Activated naive CD4-positive, alpha-beta T cell treated with anti-CD3 and anti-CD28 coated beads, Interleukin-2, amount 50 U/mL, for 72 hours (primary cell): ENCODE measurements at regions not wholly inside any gene's neighbourhood (a gene's known extent, or its start where the extent isn't known, plus 50 kb on each side); places are given as distances from the start of the nearest gene placed in this dataset.

Source experiments
- ATAC-seq, 2 donors: fragments of 150-1000 bp; cut with Tn5 transposase; 2 replicates each; pipeline ENCODE4 v1.10.0; 2021; ENCODE audit warnings: mild to moderate bottlenecking in 2 of 2, moderate library complexity in 2 of 2
- DNase-seq, 2 donors: peaks; one replicate each; pipeline ENCODE4 v3.0.0; 2021 to 2022; ENCODE audit warnings: low spot score in 2 of 2
- H3K27ac Mint-ChIP-seq, 2 donors: one replicate each; pipeline ENCODE4 v1.8.0; 2022; ENCODE audit warnings: mild to moderate bottlenecking in 2 of 2, mixed read lengths in 2 of 2
- H3K36me3 Mint-ChIP-seq, 2 donors: one replicate each; pipeline ENCODE4 v1.8.0; 2022; ENCODE audit warnings: mixed read lengths in 2 of 2
- H3K9me3 Mint-ChIP-seq, 2 donors: one replicate each; pipeline ENCODE4 v1.8.0; 2022; ENCODE audit warnings: mixed read lengths in 2 of 2

DNA sequence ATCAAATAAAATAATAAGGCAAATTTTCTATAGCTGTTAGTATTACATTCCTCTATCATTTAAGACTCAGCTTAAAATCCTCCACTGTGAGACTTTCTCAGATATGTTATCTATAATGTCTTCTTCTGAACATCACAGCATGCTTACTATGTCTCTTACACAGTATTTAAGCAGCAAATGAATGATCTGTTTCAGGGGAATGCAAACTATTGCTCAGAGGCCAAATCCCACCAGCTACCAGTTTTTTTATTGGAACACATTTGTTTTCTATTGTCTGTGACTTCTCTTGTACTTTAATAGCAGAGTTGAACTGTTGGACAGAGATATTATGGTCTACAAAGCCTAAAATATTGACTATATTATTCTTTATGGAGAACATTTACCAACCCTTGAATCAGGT is 59.6 kb downstream of the C3orf38 start:
- ATAC-seq (no peak), DNase-seq (no peak)
- Mint-ChIP-seq H3K9me3 (no peaks in the 10 kb centered on the region), H3K27ac (no peak overlapping the region), H3K36me3 (no peaks in the 10 kb centered on the region)

- Mint-ChIP-seq H3K36me3 (no peaks in the 10 kb centered on the region), H3K27ac (no peak overlapping the region), H3K9me3 (no peaks in the 10 kb centered on the region)
- DNase-seq (no peak), ATAC-seq (no peak)
These were observed 61.5 kb downstream of the C3orf38 start for GRCh38 chr3:88211096-88211890.

- ATAC-seq (peak; percentile 26 to 69), DNase-seq (peak in 1 of 2 donors; percentile 28)
- Mint-ChIP-seq H3K36me3 (no peaks in the 10 kb centered on the region), H3K9me3 (no peaks in the 10 kb centered on the region), H3K27ac (no peak overlapping the region)
These were observed 69.5 kb downstream of the C3orf38 start for GRCh38 chr3:88219138-88219792.

GRCh38 chr3:88220126-88220525 is 70.4 kb downstream of the C3orf38 start:
- Mint-ChIP-seq H3K36me3 (no peaks in the 10 kb centered on the region), H3K27ac (no peak overlapping the region), H3K9me3 (no peaks in the 10 kb centered on the region)
- no peak for ATAC-seq
- DNase-seq: no peak

DNA sequence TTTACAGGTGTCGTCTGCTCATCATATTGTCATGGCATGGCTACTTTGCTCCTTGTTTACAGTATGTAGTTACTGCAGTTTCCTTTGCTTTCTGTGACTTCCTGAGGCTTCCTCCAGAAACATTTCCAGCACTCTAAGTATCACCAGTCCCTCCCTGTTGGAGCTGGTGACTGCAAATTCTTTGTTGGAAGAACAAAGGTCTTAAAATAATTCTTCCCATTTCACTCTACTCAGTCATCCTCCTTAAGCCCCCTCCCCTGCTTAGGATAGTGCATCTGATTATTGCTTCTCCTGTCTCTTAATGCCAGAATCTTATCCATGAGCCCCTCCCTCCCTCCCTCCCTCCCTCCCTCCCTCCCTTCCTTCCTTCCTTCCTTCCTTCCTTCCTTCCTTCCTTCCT is 72.0 kb downstream of the C3orf38 start:
- no peak overlapping the region for H3K27ac Mint-ChIP-seq
- ATAC-seq (no peak), DNase-seq (no peak)
- H3K36me3 Mint-ChIP-seq: no peaks in the 10 kb centered on the region
- H3K9me3 Mint-ChIP-seq: no peaks in the 10 kb centered on the region

DNA sequence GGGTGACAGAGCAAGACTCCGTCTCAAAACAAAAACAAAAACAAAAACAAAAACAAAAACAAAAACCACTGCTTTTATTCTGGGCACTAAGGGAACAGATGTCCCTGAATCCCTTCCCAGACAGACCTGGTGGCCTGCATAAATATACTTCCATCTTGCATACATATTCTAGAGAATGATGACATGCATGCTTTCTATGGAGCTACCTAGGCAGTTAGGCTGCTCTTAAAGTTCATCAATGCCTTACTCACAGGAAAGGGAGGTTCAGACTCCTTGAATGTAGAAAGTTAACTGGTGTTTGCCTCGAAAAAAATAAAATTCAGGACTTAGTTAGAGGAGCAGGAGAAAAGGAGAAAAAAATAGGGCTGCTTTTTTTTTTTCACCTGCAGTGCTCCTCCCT is 72.6 kb downstream of the C3orf38 start:
- ATAC-seq (no peak), DNase-seq (no peak)
- Mint-ChIP-seq H3K27ac (peak overlapping the region in 1 of 2 donors; percentile 60), H3K36me3 (no peaks in the 10 kb centered on the region), H3K9me3 (no peaks in the 10 kb centered on the region)

DNA sequence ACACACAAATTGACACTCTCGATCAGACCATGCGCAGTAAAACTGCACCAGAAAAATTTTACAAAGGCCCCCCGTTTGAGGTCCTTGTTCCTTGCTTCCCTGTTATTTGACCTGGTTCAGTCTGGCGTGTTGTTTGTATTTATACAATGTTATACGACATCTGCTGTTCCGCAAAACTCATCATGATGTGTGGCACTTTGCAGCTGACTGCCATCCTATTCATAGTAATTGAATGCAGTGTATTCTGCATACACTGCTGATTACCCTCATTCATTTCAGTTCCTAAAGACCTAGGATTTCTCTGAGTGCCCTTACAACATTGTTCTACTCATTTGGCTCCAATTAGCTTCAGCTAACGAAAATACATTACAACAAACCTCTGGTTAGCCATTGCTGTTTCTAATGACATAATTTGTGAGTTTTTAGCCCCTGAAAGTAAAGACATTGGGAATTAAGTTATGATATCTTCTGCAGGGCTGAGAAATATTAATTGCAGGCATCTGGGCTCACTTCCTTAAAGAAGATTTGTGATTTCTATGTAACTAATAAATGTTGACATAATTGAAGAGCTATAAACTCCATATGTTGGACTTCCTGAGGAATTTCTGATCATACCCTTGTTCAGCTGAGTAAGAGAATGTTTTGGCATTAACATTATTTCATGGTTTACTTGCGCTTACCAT is 75.7 kb downstream of the C3orf38 start:
- no peak for DNase-seq
- no peaks in the 10 kb centered on the region for H3K36me3 Mint-ChIP-seq
- no peak for ATAC-seq
- no peaks in the 10 kb centered on the region for H3K9me3 Mint-ChIP-seq
- no peak overlapping the region for H3K27ac Mint-ChIP-seq

- Mint-ChIP-seq H3K36me3 (no peaks in the 10 kb centered on the region), H3K27ac (no peak overlapping the region), H3K9me3 (no peaks in the 10 kb centered on the region)
- ATAC-seq (no peak), DNase-seq (no peak)
These were observed 77.2 kb downstream of the C3orf38 start for GRCh38 chr3:88226910-88227309.

DNA sequence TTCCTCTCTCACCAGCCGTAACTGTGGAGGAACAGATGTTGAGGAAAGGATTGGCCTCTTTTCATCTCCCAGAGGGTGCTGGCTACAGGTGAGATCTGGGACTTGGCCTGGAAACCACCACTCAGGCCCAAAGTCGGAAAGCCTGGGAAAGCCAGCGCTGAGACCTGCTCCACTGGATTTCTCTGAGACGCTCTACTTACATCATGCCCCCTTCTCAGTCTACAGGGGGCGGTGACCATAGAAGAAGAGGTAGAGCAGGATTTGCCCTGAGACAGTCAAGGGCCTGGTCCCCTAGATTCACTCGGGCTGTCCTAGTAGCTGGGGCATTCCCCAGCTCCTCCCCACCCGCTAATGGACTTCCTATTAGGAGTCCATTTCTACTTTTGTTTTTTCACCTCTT is 80.9 kb downstream of the C3orf38 start:
- no peaks in the 10 kb centered on the region for H3K9me3 Mint-ChIP-seq
- no peak overlapping the region for H3K27ac Mint-ChIP-seq
- DNase-seq: no peak
- no peaks in the 10 kb centered on the region for H3K36me3 Mint-ChIP-seq
- no peak for ATAC-seq

DNA sequence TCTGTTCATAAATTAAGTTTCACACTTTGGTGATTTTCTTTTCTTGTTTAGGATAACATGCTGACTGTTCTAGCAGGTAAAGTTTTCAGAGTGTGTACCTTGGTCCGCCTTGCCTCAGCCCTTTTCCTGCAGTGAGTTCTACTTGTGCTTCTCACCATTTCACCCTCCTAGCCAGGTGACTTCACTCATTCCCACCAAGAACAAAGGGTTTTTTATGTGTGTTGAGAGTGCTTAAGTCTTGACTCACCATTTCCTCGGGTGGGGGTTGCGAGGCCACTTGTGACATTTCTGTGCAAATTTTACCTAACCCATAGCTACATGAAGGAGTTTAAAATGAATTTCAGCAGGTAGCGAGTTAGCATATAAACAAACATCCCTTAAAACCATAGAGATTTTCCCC is 81.4 kb downstream of the C3orf38 start:
- Mint-ChIP-seq H3K36me3 (no peaks in the 10 kb centered on the region), H3K9me3 (no peaks in the 10 kb centered on the region), H3K27ac (no peak overlapping the region)
- ATAC-seq: no peak
- DNase-seq: no peak

DNA sequence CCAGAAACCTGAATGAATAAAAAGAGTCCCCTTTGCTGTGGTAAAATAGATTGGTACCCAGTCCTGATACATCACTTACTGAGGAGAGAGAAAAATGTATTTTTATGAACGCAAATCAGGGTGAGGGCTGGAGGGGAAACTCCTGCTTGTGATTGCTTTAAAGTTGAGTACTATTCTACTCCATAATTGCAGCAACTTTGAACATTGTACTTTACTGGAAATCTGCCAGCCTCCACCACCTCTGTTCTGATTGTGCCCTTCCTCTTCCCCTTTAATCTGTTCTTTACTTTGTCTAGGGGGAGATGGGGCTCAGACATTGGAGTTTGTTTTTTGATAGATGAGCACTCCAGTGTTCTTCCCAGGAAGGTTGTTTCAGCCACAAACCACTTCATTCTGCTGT is 81.9 kb downstream of the C3orf38 start:
- Mint-ChIP-seq H3K27ac (no peak overlapping the region), H3K36me3 (no peaks in the 10 kb centered on the region), H3K9me3 (no peaks in the 10 kb centered on the region)
- no peak for DNase-seq
- no peak for ATAC-seq

GRCh38 chr3:88235102-88235501 is 85.3 kb downstream of the C3orf38 start:
- DNase-seq: no peak
- H3K9me3 Mint-ChIP-seq: no peaks in the 10 kb centered on the region
- no peak for ATAC-seq
- no peak overlapping the region for H3K27ac Mint-ChIP-seq
- no peaks in the 10 kb centered on the region for H3K36me3 Mint-ChIP-seq

- ATAC-seq (no peak), DNase-seq (no peak)
- peaks cover 0 to 9% of the 10 kb centered on the region in 2 donors for H3K36me3 Mint-ChIP-seq
- peaks cover 6 to 12% of the 10 kb centered on the region in 2 donors for H3K9me3 Mint-ChIP-seq
- no peak overlapping the region for H3K27ac Mint-ChIP-seq
These were observed 90.1 kb downstream of the C3orf38 start for GRCh38 chr3:88239870-88240269.

DNA sequence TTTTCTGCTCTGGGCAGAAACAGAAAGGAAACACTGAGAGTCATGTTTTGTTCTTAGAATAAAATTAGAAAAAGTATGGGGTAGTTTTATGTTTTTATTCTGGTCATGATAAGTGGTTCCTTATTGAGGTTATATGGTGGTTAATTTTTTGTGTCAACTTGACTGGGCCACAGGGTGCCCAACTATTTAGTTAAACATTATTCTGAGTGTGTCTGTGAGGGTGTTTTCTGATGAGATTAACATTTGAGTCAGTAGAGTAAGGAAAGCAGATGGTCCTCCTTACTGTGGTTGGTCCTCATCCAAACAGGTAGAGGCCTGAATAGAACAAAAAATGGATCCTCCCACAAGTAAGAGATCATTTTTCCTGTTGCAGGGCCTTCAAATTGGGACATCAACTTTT is 98.9 kb downstream of the C3orf38 start:
- DNase-seq (no peak), ATAC-seq (no peak)
- Mint-ChIP-seq H3K36me3 (peaks cover 0 to 9% of the 10 kb centered on the region in 2 donors), H3K9me3 (peaks cover 4 to 10% of the 10 kb centered on the region in 2 donors), H3K27ac (no peak overlapping the region)

GRCh38 chr3:88259045-88259444 is 109.3 kb downstream of the C3orf38 start:
- H3K9me3 Mint-ChIP-seq: no peaks in the 10 kb centered on the region
- H3K27ac Mint-ChIP-seq: no peak overlapping the region
- no peak for ATAC-seq
- no peaks in the 10 kb centered on the region for H3K36me3 Mint-ChIP-seq
- no peak for DNase-seq

GRCh38 chr3:88262527-88262926 is 112.8 kb downstream of the C3orf38 start:
- DNase-seq: no peak
- Mint-ChIP-seq H3K9me3 (no peaks in the 10 kb centered on the region), H3K36me3 (no peaks in the 10 kb centered on the region), H3K27ac (no peak overlapping the region)
- peak; percentile 36 to 66 for ATAC-seq

DNA sequence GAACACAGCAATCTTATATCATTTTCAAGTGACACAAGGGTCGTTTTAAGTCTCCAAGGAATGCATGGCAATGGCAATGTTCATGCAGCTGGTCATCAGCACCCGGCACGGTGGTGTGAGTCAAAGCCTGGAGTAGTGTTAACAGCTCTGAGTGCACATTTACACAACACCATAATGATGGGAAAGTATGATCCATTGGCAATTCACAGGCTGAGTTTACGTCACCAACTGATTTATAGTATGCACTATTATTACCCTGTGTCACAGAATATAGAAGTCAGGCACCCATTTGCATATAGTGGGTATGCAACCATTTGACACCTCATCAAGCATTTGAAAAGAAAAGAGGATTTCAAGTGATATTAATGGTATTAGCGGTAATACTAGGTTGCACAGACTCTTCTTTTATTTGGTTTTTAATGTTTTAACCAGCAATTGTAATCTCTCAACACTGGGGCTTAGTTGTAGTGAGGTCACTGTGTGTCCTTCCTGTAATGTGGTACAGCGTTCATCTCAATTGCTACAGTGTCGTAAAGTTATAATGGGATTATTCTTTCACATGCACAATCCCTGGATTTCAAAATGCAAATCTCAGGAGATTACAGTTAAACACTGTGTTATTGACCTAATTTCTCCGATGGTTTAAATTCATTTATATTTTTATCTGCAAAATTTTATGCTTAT is 113.8 kb downstream of the C3orf38 start:
- H3K27ac Mint-ChIP-seq: no peak overlapping the region

More for the DNA sequence above, 113.8 kb downstream of the C3orf38 start:
- ATAC-seq (peak in 1 of 2 donors; percentile 53), DNase-seq (no peak)
- no peaks in the 10 kb centered on the region for H3K9me3 Mint-ChIP-seq
- H3K36me3 Mint-ChIP-seq: no peaks in the 10 kb centered on the region
